ENCODE measurements at regions not wholly inside any gene's neighbourhood (a gene's known extent, or its start where the extent isn't known, plus 50 kb on each side); places are given as distances from the start of the nearest gene placed in this dataset.

- Mint-ChIP-seq H3K9me3 (ENCODE audit: low read depth, unreplicated experiment) (peaks cover 2% of the 10 kb centered on the region), H3K4me1 (ENCODE audit: low read depth, unreplicated experiment) (peaks cover 15% of the 10 kb centered on the region), H3K4me3 (ENCODE audit: low read depth, unreplicated experiment) (no peak overlapping the region), H3K27me3 (ENCODE audit: unreplicated experiment) (peaks cover 10% of the 10 kb centered on the region), H3K36me3 (ENCODE audit: insufficient read depth, unreplicated experiment) (no peaks in the 10 kb centered on the region), H3K27ac (ENCODE audit: unreplicated experiment) (no peak overlapping the region)
- BruUV-seq (replicated peaks), result no TSS peak
- no peak for DNase-seq
- no peak for TF ChIP-seq CTCF (IDR thresholded peaks at IDR 0.05; ENCODE audit: unreplicated experiment)
- CTCF ChIA-PET, result interaction anchor here (0.9 kb wide), 1 partner anchor 28 kb away, joined by 3 read pairs; no protein-coding TSS in a partner anchor
- intact Hi-C loops (cut with micrococcal nuclease; ENCODE audit: unreplicated experiment), result no loop called here
Observed at GRCh38 chr9:115262952-115263351, 145.0 kb upstream of the TNC start.

- Mint-ChIP-seq H3K36me3 (ENCODE audit: insufficient read depth, unreplicated experiment) (no peaks in the 10 kb centered on the region), H3K27me3 (ENCODE audit: unreplicated experiment) (peaks cover 10% of the 10 kb centered on the region), H3K9me3 (ENCODE audit: low read depth, unreplicated experiment) (peaks cover 2% of the 10 kb centered on the region), H3K4me1 (ENCODE audit: low read depth, unreplicated experiment) (peaks cover 15% of the 10 kb centered on the region), H3K4me3 (ENCODE audit: low read depth, unreplicated experiment) (no peak overlapping the region), H3K27ac (ENCODE audit: unreplicated experiment) (no peak overlapping the region)
- no peak for DNase-seq
- intact Hi-C loops (cut with micrococcal nuclease; ENCODE audit: unreplicated experiment), result no loop called here
- CTCF ChIA-PET, result no interaction called here
- BruUV-seq (replicated peaks), result no TSS peak
- no peak for TF ChIP-seq CTCF (IDR thresholded peaks at IDR 0.05; ENCODE audit: unreplicated experiment)
Observed at GRCh38 chr9:115263371-115264075, 145.6 kb upstream of the TNC start.

- CTCF ChIA-PET, result no interaction called here
- peaks cover 15% of the 10 kb centered on the region for H3K4me1 Mint-ChIP-seq (ENCODE audit: low read depth, unreplicated experiment)
- no peak overlapping the region for H3K4me3 Mint-ChIP-seq (ENCODE audit: low read depth, unreplicated experiment)
- peaks cover 2% of the 10 kb centered on the region for H3K9me3 Mint-ChIP-seq (ENCODE audit: low read depth, unreplicated experiment)
- BruUV-seq (replicated peaks), result no TSS peak
- intact Hi-C loops (cut with micrococcal nuclease; ENCODE audit: unreplicated experiment), result no loop called here
- H3K27me3 Mint-ChIP-seq (ENCODE audit: unreplicated experiment), result peaks cover 10% of the 10 kb centered on the region
- no peak overlapping the region for H3K27ac Mint-ChIP-seq (ENCODE audit: unreplicated experiment)
- DNase-seq, result no peak
- H3K36me3 Mint-ChIP-seq (ENCODE audit: insufficient read depth, unreplicated experiment), result no peaks in the 10 kb centered on the region
- TF ChIP-seq CTCF (IDR thresholded peaks at IDR 0.05; ENCODE audit: unreplicated experiment), result no peak
Observed at GRCh38 chr9:115264313-115264712, 146.4 kb upstream of the TNC start.

- peaks cover 10% of the 10 kb centered on the region for H3K27me3 Mint-ChIP-seq (ENCODE audit: unreplicated experiment)
- no peaks in the 10 kb centered on the region for H3K36me3 Mint-ChIP-seq (ENCODE audit: insufficient read depth, unreplicated experiment)
- intact Hi-C loops (cut with micrococcal nuclease; ENCODE audit: unreplicated experiment), result no loop called here
- no peak for DNase-seq
- CTCF ChIA-PET, result no interaction called here
- H3K4me1 Mint-ChIP-seq (ENCODE audit: low read depth, unreplicated experiment), result no peaks in the 10 kb centered on the region
- H3K9me3 Mint-ChIP-seq (ENCODE audit: low read depth, unreplicated experiment), result no peaks in the 10 kb centered on the region
- H3K27ac Mint-ChIP-seq (ENCODE audit: unreplicated experiment), result no peak overlapping the region
- no peak overlapping the region for H3K4me3 Mint-ChIP-seq (ENCODE audit: low read depth, unreplicated experiment)
- no peak for TF ChIP-seq CTCF (IDR thresholded peaks at IDR 0.05; ENCODE audit: unreplicated experiment)
- BruUV-seq (replicated peaks), result no TSS peak
Observed at GRCh38 chr9:115267790-115268189, 149.8 kb upstream of the TNC start.

Measured in Calu3 (cell line).